IPS-18a (cell line): ENCODE measurements at regions not wholly inside any gene's neighbourhood (a gene's known extent, or its start where the extent isn't known, plus 50 kb on each side); places are given as distances from the start of the nearest gene placed in this dataset.

ENCODE experiments used
- H3K27ac ChIP-seq: one replicate; pipeline ENCODE4 v1.5.1; 2013; ENCODE audit warnings: low read length
- H3K27me3 ChIP-seq: one replicate; pipeline ENCODE4 v1.6.1; 2013; ENCODE audit warnings: mild to moderate bottlenecking, low read length; ENCODE audit not compliant: control insufficient read depth, insufficient read depth
- H3K36me3 ChIP-seq: one replicate; pipeline ENCODE4 v1.6.1; 2013; ENCODE audit warnings: low read depth, low read length; ENCODE audit not compliant: control insufficient read depth
- H3K4me1 ChIP-seq: one replicate; pipeline ENCODE4 v1.6.1; 2013; ENCODE audit warnings: low read depth, low read length; ENCODE audit not compliant: control insufficient read depth
- H3K4me3 ChIP-seq: one replicate; pipeline ENCODE4 v1.5.1; 2013; ENCODE audit warnings: low read length
- H3K9ac ChIP-seq: one replicate; pipeline ENCODE4 v1.6.1; 2013; ENCODE audit warnings: mild to moderate bottlenecking, low read length, moderate library complexity
- H3K9me3 ChIP-seq: one replicate; pipeline ENCODE4 v1.6.1; 2013; ENCODE audit warnings: low read depth, low read length; ENCODE audit not compliant: control insufficient read depth

DNA sequence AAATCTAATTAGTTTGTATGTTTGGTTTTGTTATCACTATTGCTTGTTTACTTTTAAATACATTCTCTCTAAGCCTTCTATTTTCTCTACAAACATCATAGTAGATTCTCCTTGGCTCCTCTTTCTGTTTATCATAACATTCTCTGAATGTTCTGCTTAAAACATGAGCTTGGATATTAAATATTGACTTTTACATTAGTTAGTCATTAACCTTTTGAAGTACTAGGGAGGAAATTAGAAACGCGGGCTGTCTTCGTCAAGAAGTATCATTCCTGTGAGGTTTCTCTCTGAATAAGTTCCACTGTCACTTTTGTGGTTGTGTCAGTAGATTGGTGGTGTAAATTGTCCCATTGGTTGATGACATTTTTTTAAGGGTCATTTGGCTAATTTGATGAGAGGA is 821.5 kb downstream of the EFNA5 start:
- Histone ChIP-seq H3K9ac (no peak overlapping the region), H3K4me3 (no peak overlapping the region), H3K4me1 (no peaks in the 10 kb centered on the region), H3K36me3 (no peaks in the 10 kb centered on the region), H3K27me3 (no peaks in the 10 kb centered on the region), H3K9me3 (no peaks in the 10 kb centered on the region), H3K27ac (no peak overlapping the region)

DNA sequence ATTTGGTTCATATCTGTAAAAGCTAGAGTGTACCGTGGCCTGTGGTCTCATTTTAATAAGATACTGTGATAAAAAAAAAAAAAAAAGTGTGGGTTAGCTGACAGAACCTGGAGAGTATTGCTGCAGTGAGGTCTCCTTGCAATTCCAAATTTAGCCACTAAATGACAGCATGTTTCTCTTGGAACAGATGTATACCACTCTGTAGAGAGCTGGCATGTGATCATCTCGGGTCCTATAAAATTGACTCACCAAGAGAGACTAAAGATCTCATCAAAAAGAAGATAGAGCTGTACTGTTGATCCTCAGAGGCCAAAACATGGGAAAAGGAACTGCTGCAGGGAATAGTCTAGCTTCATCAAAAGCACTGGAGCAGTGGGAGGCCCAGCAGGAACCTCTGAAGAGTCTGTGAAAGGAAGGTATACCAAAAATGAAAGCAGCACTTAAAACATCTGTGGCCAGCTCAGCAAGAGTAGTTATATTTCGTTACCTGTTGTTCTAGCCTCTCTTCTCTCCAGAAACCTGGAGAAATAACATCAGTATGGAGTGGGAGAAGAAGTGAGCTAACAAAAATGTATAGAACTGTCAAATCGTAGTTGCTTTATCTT is 826.8 kb downstream of the EFNA5 start:
- H3K4me3 ChIP-seq: no peak overlapping the region
- H3K27ac ChIP-seq: no peak overlapping the region
- H3K9ac ChIP-seq: no peak overlapping the region
- no peaks in the 10 kb centered on the region for H3K9me3 ChIP-seq
- no peaks in the 10 kb centered on the region for H3K27me3 ChIP-seq
- H3K4me1 ChIP-seq: no peaks in the 10 kb centered on the region
- H3K36me3 ChIP-seq: no peaks in the 10 kb centered on the region

GRCh38 chr5:106833517-106833916 is 837.2 kb downstream of the EFNA5 start:
- no peak overlapping the region for H3K4me3 ChIP-seq
- no peaks in the 10 kb centered on the region for H3K9me3 ChIP-seq
- H3K27me3 ChIP-seq: no peaks in the 10 kb centered on the region
- no peaks in the 10 kb centered on the region for H3K36me3 ChIP-seq
- no peak overlapping the region for H3K9ac ChIP-seq
- no peaks in the 10 kb centered on the region for H3K4me1 ChIP-seq
- H3K27ac ChIP-seq: no peak overlapping the region

DNA sequence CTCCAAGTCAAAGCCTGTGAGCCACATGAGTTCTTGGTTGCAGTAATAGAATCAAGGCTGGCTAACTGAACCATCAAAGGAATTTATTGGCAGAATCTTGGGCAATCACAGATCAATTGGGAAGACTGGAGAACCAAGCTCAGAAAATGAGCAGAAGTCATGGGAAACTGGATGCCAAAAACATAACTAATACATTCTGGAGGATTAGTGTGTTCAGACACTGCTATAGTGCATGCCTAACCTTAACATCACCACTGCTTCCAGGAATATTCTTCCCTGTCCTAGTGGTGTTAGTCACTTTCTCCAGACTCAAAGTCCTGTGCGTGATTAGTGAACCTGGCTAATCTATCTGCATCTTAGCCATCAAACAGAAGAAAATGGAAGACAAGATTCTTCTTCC is 843.7 kb downstream of the EFNA5 start:
- Histone ChIP-seq H3K4me1 (no peaks in the 10 kb centered on the region), H3K9me3 (no peaks in the 10 kb centered on the region), H3K9ac (no peak overlapping the region), H3K27me3 (no peaks in the 10 kb centered on the region), H3K27ac (no peak overlapping the region), H3K36me3 (no peaks in the 10 kb centered on the region), H3K4me3 (no peak overlapping the region)

DNA sequence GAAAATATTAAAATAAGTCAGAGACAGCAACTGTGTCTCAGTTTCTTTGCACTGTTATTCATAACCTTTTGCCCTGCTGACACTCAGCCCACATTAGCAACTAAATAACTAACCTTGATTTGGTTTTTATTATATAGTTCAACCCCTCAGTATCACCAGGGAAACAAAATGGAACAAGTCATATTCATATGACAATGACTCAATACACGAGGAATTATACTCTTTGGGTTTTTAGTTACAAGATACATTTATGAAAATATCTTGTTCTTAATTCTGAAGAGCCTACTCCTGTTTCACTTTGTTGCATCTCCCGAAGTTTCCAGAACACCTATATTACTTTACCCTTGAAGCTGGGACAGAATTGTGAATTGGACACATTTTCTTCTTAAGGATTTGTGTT is 845.4 kb downstream of the EFNA5 start:
- H3K4me3 ChIP-seq: no peak overlapping the region
- no peaks in the 10 kb centered on the region for H3K9me3 ChIP-seq
- no peaks in the 10 kb centered on the region for H3K4me1 ChIP-seq
- H3K36me3 ChIP-seq: no peaks in the 10 kb centered on the region
- no peak overlapping the region for H3K9ac ChIP-seq
- no peaks in the 10 kb centered on the region for H3K27me3 ChIP-seq
- H3K27ac ChIP-seq: no peak overlapping the region

DNA sequence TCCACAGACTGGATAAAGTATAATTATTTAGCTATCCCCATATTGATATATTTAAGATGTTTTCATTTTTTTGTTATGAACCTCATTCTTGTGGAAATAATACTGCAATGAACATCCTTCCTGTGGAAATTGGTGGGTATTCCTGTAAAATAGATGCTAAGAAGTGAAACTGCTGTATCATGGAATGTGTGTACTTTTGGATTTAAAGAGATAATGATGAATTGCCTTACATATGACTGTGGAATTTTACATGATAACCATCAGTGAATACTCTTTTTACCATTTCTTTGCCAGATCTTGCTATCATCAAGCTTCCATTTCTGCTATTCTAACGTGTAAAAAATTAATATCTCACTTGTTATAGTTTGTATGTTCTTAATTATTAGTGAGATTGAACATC is 847.9 kb downstream of the EFNA5 start:
- H3K27me3 ChIP-seq: no peaks in the 10 kb centered on the region
- no peak overlapping the region for H3K4me3 ChIP-seq
- no peaks in the 10 kb centered on the region for H3K36me3 ChIP-seq
- no peaks in the 10 kb centered on the region for H3K4me1 ChIP-seq
- no peak overlapping the region for H3K27ac ChIP-seq
- H3K9ac ChIP-seq: no peak overlapping the region
- no peaks in the 10 kb centered on the region for H3K9me3 ChIP-seq

- no peaks in the 10 kb centered on the region for H3K27me3 ChIP-seq
- no peak overlapping the region for H3K27ac ChIP-seq
Observed at GRCh38 chr5:106818552-106818951, 852.2 kb downstream of the EFNA5 start.

GRCh38 chr5:106814961-106815360 is 855.8 kb downstream of the EFNA5 start:
- Histone ChIP-seq H3K9ac (no peak overlapping the region), H3K9me3 (no peaks in the 10 kb centered on the region), H3K4me1 (no peaks in the 10 kb centered on the region), H3K27me3 (no peaks in the 10 kb centered on the region), H3K36me3 (no peaks in the 10 kb centered on the region), H3K27ac (no peak overlapping the region), H3K4me3 (no peak overlapping the region)

More at GRCh38 chr5:106818552-106818951, 852.2 kb downstream of the EFNA5 start:
- Histone ChIP-seq H3K36me3 (no peaks in the 10 kb centered on the region), H3K4me1 (no peaks in the 10 kb centered on the region), H3K9me3 (no peaks in the 10 kb centered on the region), H3K4me3 (no peak overlapping the region), H3K9ac (no peak overlapping the region)

GRCh38 chr5:106801554-106801953 is 869.2 kb downstream of the EFNA5 start:
- no peaks in the 10 kb centered on the region for H3K27me3 ChIP-seq
- H3K27ac ChIP-seq: no peak overlapping the region
- H3K9me3 ChIP-seq: no peaks in the 10 kb centered on the region
- peaks cover 6% of the 10 kb centered on the region for H3K4me1 ChIP-seq
- H3K9ac ChIP-seq: no peak overlapping the region
- H3K4me3 ChIP-seq: no peak overlapping the region
- H3K36me3 ChIP-seq: no peaks in the 10 kb centered on the region

GRCh38 chr5:106797996-106798395 is 872.7 kb downstream of the EFNA5 start:
- H3K4me1 ChIP-seq: peaks cover 6% of the 10 kb centered on the region
- no peaks in the 10 kb centered on the region for H3K27me3 ChIP-seq
- H3K27ac ChIP-seq: no peak overlapping the region
- no peak overlapping the region for H3K9ac ChIP-seq
- H3K4me3 ChIP-seq: no peak overlapping the region
- no peaks in the 10 kb centered on the region for H3K9me3 ChIP-seq
- no peaks in the 10 kb centered on the region for H3K36me3 ChIP-seq

DNA sequence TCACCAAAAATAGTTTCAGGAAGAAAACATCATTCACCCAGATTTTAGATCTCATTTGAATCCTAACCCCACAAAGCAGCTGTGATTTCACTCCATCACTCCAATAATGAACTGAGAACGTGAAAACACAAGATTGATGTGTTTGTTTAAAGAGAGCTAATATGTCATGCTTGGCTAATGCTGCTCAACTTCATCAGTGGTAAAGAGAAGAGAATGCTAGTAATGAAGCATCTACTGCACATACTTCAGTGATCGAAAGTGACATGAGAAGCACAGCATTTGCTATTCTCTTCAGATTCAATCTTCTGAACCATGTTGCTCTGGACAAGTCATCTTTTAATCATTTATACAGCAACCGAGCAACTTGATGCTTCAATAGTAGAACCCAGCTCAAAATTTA is 874.7 kb downstream of the EFNA5 start:
- H3K9ac ChIP-seq: no peak overlapping the region
- no peak overlapping the region for H3K27ac ChIP-seq
- no peaks in the 10 kb centered on the region for H3K36me3 ChIP-seq
- peaks cover 6% of the 10 kb centered on the region for H3K4me1 ChIP-seq
- H3K9me3 ChIP-seq: no peaks in the 10 kb centered on the region
- H3K4me3 ChIP-seq: no peak overlapping the region
- no peaks in the 10 kb centered on the region for H3K27me3 ChIP-seq

- Histone ChIP-seq H3K9ac (no peak overlapping the region), H3K9me3 (no peaks in the 10 kb centered on the region), H3K36me3 (no peaks in the 10 kb centered on the region), H3K27me3 (no peaks in the 10 kb centered on the region), H3K4me3 (no peak overlapping the region), H3K4me1 (no peaks in the 10 kb centered on the region), H3K27ac (no peak overlapping the region)
Observed at GRCh38 chr5:106784846-106785245, 885.9 kb downstream of the EFNA5 start.
